Cardiac septum (tissue), 1 donor: ENCODE measurements at regions not wholly inside any gene's neighbourhood (a gene's known extent, or its start where the extent isn't known, plus 50 kb on each side); places are given as distances from the start of the nearest gene placed in this dataset.
"Not testable (repeated sequence)": the region's sequence is repeated elsewhere in the genome, so short reads cannot be mapped to it uniquely, and the experiment has no call there.

ENCODE experiments used
- DNase-seq: peaks from one replicate; pipeline ENCODE4 v3.0.0-alpha.2; 2020; ENCODE audit warnings: low spot score
- intact Hi-C: fragments of 100-400 bp; cut with DNase I; formaldehyde crosslinking; loops from one replicate; pipeline ENCODE4 v1.14.0; 2022
- donor health status: DM: no; HTN: no; CAD: no.

GRCh38 chr12:31906557-31907301 lies 52.5 kb upstream of the RESF1 start:
- no peak for DNase-seq
- intact Hi-C loops: no loop called here

- intact Hi-C loops: no loop called here
- no peak for DNase-seq
Observed at GRCh38 chr12:31903025-31903424, 56.2 kb upstream of the RESF1 start.

GRCh38 chr12:31900271-31900670 lies 58.9 kb upstream of the RESF1 start:
- intact Hi-C loops: no loop called here
- DNase-seq: no peak

- intact Hi-C loops: no loop called here
- DNase-seq: no peak
Observed at GRCh38 chr12:31899109-31899508, 60.1 kb upstream of the RESF1 start.

- no peak for DNase-seq
- intact Hi-C loops: no loop called here
Observed at GRCh38 chr12:31897781-31898503, 61.3 kb upstream of the RESF1 start.

GRCh38 chr12:31897092-31897491 lies 62.1 kb upstream of the RESF1 start:
- intact Hi-C loops, DNase-seq: not testable (repeated sequence)

GRCh38 chr12:31896514-31897039 lies 62.6 kb upstream of the RESF1 start:
- intact Hi-C loops: no loop called here
- DNase-seq: no peak

GRCh38 chr12:31895449-31896150 lies 63.6 kb upstream of the RESF1 start:
- intact Hi-C loops: no loop called here

GRCh38 chr12:31890295-31891285 lies 68.6 kb upstream of the RESF1 start:
- no peak for DNase-seq
- intact Hi-C loops: no loop called here

More at GRCh38 chr12:31895449-31896150, 63.6 kb upstream of the RESF1 start:
- no peak for DNase-seq

GRCh38 chr12:31887109-31887811 lies 72.0 kb upstream of the RESF1 start:
- no peak for DNase-seq
- intact Hi-C loops: no loop called here

GRCh38 chr12:31882682-31883081 lies 76.5 kb upstream of the RESF1 start:
- DNase-seq, intact Hi-C loops: not testable (repeated sequence)

GRCh38 chr12:31880340-31880739 lies 78.9 kb upstream of the RESF1 start:
- intact Hi-C loops: no loop called here
- no peak for DNase-seq

- DNase-seq: no peak
- intact Hi-C loops: loop anchor here (5.0 kb wide), 1 partner anchor 151 kb away; the partner anchor contains the start of gene AMN1
Observed at GRCh38 chr12:31877884-31878283, 81.3 kb upstream of the RESF1 start.

GRCh38 chr12:31876568-31877424 lies 82.4 kb upstream of the RESF1 start:
- intact Hi-C loops: loop anchor here (5.0 kb wide), 1 partner anchor 149 kb away; the partner anchor contains the start of gene AMN1
- no peak for DNase-seq

GRCh38 chr12:31875609-31875964 lies 83.6 kb upstream of the RESF1 start:
- no peak for DNase-seq
- intact Hi-C loops: loop anchor here (5.0 kb wide), 1 partner anchor 148 kb away; the partner anchor contains the start of gene AMN1

- intact Hi-C loops: loop anchor here (5.0 kb wide), 1 partner anchor 148 kb away; the partner anchor contains the start of gene AMN1
- DNase-seq: peak; percentile 82
Observed at GRCh38 chr12:31874961-31875608, 84.1 kb upstream of the RESF1 start.
